Thyroid gland (tissue), 4 donors: ENCODE measurements at regions not wholly inside any gene's neighbourhood (a gene's known extent, or its start where the extent isn't known, plus 50 kb on each side); places are given as distances from the start of the nearest gene placed in this dataset.

ENCODE experiments used
- CTCF ChIP-seq, 6 experiments: fragments of 200-600 bp in 3 of 6; fragments of 450-650 bp in 3 of 6; sonication (generic) in 3 of 6; IDR thresholded peaks; one replicate each; pipeline ENCODE4 v1.5.1; 2016 to 2019; ENCODE audit warnings: antibody characterized with exemption in 6 of 6, mild to moderate bottlenecking in 2 of 6, inconsistent platforms in 1 of 6, moderate library complexity in 1 of 6
- POLR2A ChIP-seq, 2 donors: fragments of 450-650 bp; IDR thresholded peaks; one replicate each; pipeline ENCODE4 v1.6.1; 2017; ENCODE audit warnings: antibody characterized with exemption in 2 of 2, mild to moderate bottlenecking in 2 of 2, moderate library complexity in 1 of 2

DNA sequence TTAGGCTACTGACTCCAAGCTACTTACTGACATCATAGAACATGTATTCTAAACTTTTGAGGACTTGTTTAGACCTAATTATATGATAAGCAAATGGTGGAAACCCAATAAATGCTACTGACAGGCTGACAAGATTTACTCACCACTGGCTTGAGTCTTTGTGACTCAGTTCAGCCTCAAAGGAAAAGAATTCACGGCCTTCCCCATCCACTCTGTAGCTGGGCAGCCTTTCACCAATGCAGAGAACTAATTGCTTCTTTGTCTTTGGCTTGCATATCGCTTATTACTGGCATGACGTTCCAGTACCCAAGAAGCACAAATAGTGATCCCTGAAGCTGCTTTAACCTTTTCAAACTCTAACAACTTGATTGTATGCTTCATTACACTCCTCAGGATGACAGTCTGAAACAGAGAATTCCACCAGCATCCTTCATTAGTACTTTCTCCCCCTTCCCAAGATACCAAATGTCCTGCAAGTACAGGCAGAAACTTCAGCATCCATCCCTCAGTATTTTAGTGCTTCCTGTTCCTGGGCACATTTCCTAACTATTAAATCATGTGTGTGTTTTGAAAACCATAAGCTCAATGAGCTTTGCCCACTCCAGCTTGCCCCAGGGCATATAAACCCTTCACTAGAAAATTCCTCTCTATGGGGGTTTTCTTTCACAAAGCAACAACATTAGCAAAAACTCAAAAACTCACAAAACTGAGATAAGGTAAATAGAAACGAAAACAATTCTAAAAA is 298.1 kb upstream of the SLC7A11 start:
- no peak for TF ChIP-seq CTCF (IDR thresholded peaks at IDR 0.05)
- TF ChIP-seq POLR2A (IDR thresholded peaks at IDR 0.05) = no peak
